Peyer's patch (tissue), 4 donors: ENCODE measurements at regions not wholly inside any gene's neighbourhood (a gene's known extent, or its start where the extent isn't known, plus 50 kb on each side); places are given as distances from the start of the nearest gene placed in this dataset.

Experiments used
- DNase-seq, 3 donors: peaks; one replicate each; pipeline ENCODE4 v3.0.0-alpha.2; 2017 to 2019
- H3K27ac ChIP-seq, 4 donors: fragments of 200-600 bp; sonication (generic); one replicate each; pipeline ENCODE4 v1.5.1; 2016 to 2019
- H3K27me3 ChIP-seq, 2 donors: fragments of 200-600 bp; sonication (generic); one replicate each; pipeline ENCODE4 v1.5.1; 2019
- H3K36me3 ChIP-seq, 3 donors: fragments of 200-600 bp; sonication (generic); one replicate each; pipeline ENCODE4 v1.5.1; 2016 to 2019
- H3K4me1 ChIP-seq, 4 donors: fragments of 200-600 bp; sonication (generic); one replicate each; pipeline ENCODE4 v1.5.1; 2016 to 2019
- H3K4me3 ChIP-seq, 4 donors: fragments of 200-600 bp; sonication (generic); 1 replicate in 3 of 4; 2 replicates in 1 of 4; pipeline ENCODE4 v1.5.1; 2016 to 2019; ENCODE audit warnings: mild to moderate bottlenecking in 1 of 4
- H3K9me3 ChIP-seq, 4 donors: fragments of 200-600 bp; sonication (generic); one replicate each; pipeline ENCODE4 v1.5.1; 2016 to 2019; ENCODE audit warnings: mild to moderate bottlenecking in 1 of 4
- CTCF ChIP-seq, 6 experiments: fragments of 450-650 bp in 4 of 6; fragments of 200-600 bp in 2 of 6; sonication (generic) in 1 of 6; IDR thresholded peaks; one replicate each; pipeline ENCODE4 v1.5.1; 2017 to 2019; ENCODE audit warnings: antibody characterized with exemption in 6 of 6, mild to moderate bottlenecking in 3 of 6, moderate library complexity in 1 of 6
- POLR2A ChIP-seq, 2 donors: fragments of 450-650 bp; IDR thresholded peaks; one replicate each; pipeline ENCODE4 v1.5.1; 2017; ENCODE audit warnings: antibody characterized with exemption in 2 of 2, mild to moderate bottlenecking in 2 of 2, moderate library complexity in 2 of 2

- Histone ChIP-seq H3K4me1 (peaks cover 0 to 10% (median 0%) of the 10 kb centered on the region in 4 donors), H3K4me3 (no peak overlapping the region), H3K9me3 (no peaks in the 10 kb centered on the region), H3K27ac (no peak overlapping the region), H3K27me3 (no peaks in the 10 kb centered on the region), H3K36me3 (no peaks in the 10 kb centered on the region)
- TF ChIP-seq POLR2A (IDR thresholded peaks at IDR 0.05) (no peak), CTCF (IDR thresholded peaks at IDR 0.05) (no peak)
- no peak for DNase-seq
Observed at GRCh38 chr15:46685681-46686080, 1031.6 kb upstream of the SEMA6D start.

GRCh38 chr15:46696281-46696680 lies 1021.0 kb upstream of the SEMA6D start:
- no peaks in the 10 kb centered on the region for H3K36me3 ChIP-seq
- no peaks in the 10 kb centered on the region for H3K27me3 ChIP-seq
- DNase-seq = no peak
- no peaks in the 10 kb centered on the region for H3K9me3 ChIP-seq
- TF ChIP-seq POLR2A (IDR thresholded peaks at IDR 0.05) (no peak), CTCF (IDR thresholded peaks at IDR 0.05) (no peak)
- no peaks in the 10 kb centered on the region for H3K4me1 ChIP-seq
- no peak overlapping the region for H3K27ac ChIP-seq
- no peak overlapping the region for H3K4me3 ChIP-seq

- Histone ChIP-seq H3K27me3 (no peaks in the 10 kb centered on the region), H3K4me3 (no peak overlapping the region), H3K4me1 (no peaks in the 10 kb centered on the region), H3K9me3 (no peaks in the 10 kb centered on the region), H3K27ac (no peak overlapping the region), H3K36me3 (no peaks in the 10 kb centered on the region)
- no peak for TF ChIP-seq CTCF (IDR thresholded peaks at IDR 0.05)
- no peak for TF ChIP-seq POLR2A (IDR thresholded peaks at IDR 0.05)
- DNase-seq = no peak
Observed at GRCh38 chr15:46701346-46701745, 1016.0 kb upstream of the SEMA6D start.

- Histone ChIP-seq H3K27ac (no peak overlapping the region), H3K4me1 (no peaks in the 10 kb centered on the region), H3K27me3 (no peaks in the 10 kb centered on the region), H3K9me3 (no peaks in the 10 kb centered on the region), H3K36me3 (no peaks in the 10 kb centered on the region), H3K4me3 (no peak overlapping the region)
- DNase-seq = no peak
- no peak for TF ChIP-seq POLR2A (IDR thresholded peaks at IDR 0.05)
Observed at GRCh38 chr15:46701896-46702295, 1015.4 kb upstream of the SEMA6D start.

- TF ChIP-seq CTCF (IDR thresholded peaks at IDR 0.05) (no peak), POLR2A (IDR thresholded peaks at IDR 0.05) (no peak)
- Histone ChIP-seq H3K4me3 (no peak overlapping the region), H3K27me3 (no peaks in the 10 kb centered on the region), H3K4me1 (no peaks in the 10 kb centered on the region), H3K9me3 (no peaks in the 10 kb centered on the region), H3K36me3 (no peaks in the 10 kb centered on the region), H3K27ac (no peak overlapping the region)
- DNase-seq = no peak
Observed at GRCh38 chr15:46703020-46703861, 1014.1 kb upstream of the SEMA6D start.

GRCh38 chr15:46703871-46704637 lies 1013.3 kb upstream of the SEMA6D start:
- H3K27me3 ChIP-seq = no peaks in the 10 kb centered on the region
- TF ChIP-seq CTCF (IDR thresholded peaks at IDR 0.05) (no peak), POLR2A (IDR thresholded peaks at IDR 0.05) (no peak)
- no peaks in the 10 kb centered on the region for H3K36me3 ChIP-seq
- no peak overlapping the region for H3K27ac ChIP-seq
- no peak for DNase-seq
- no peaks in the 10 kb centered on the region for H3K9me3 ChIP-seq
- H3K4me3 ChIP-seq = no peak overlapping the region
- no peaks in the 10 kb centered on the region for H3K4me1 ChIP-seq
